ENCODE measurements at regions not wholly inside any gene's neighbourhood (a gene's known extent, or its start where the extent isn't known, plus 50 kb on each side); places are given as distances from the start of the nearest gene placed in this dataset.

GRCh38 chr6:66238851-66239250, 531.8 kb upstream of the EYS start:
- H2AFZ ChIP-seq (ENCODE audit: low read depth, low read length) = no peak overlapping the region
- H3K27me3 ChIP-seq (ENCODE audit: low read depth, low read length) = no peaks in the 10 kb centered on the region
- no peaks in the 10 kb centered on the region for H4K20me1 ChIP-seq (ENCODE audit: insufficient read depth, low read length)
- no peaks in the 10 kb centered on the region for H3K79me2 ChIP-seq (ENCODE audit: low read length)
- H3K4me1 ChIP-seq (ENCODE audit: low read length) = no peaks in the 10 kb centered on the region
- no peak overlapping the region for H3K9ac ChIP-seq (ENCODE audit: low read length)
- no peak overlapping the region for H3K27ac ChIP-seq (ENCODE audit: low read length)
- TF ChIP-seq EZH2phosphoT487 (IDR thresholded peaks at IDR 0.05; ENCODE audit: low read depth) (no peak), CTCF (IDR thresholded peaks at IDR 0.05; ENCODE audit: low read depth, low read length) (no peak)
- H3K4me2 ChIP-seq (ENCODE audit: low read length) = no peak overlapping the region
- H3K9me3 ChIP-seq (ENCODE audit: insufficient read depth, low read length) = no peaks in the 10 kb centered on the region
- H3K36me3 ChIP-seq (replicated peaks; ENCODE audit: low read depth, low read length) = no peaks in the 10 kb centered on the region
- no peak overlapping the region for H3K4me3 ChIP-seq (ENCODE audit: low read length)

- no peak overlapping the region for H3K27ac ChIP-seq (ENCODE audit: low read length)
- no peak overlapping the region for H3K4me2 ChIP-seq (ENCODE audit: low read length)
- no peaks in the 10 kb centered on the region for H3K36me3 ChIP-seq (replicated peaks; ENCODE audit: low read depth, low read length)
- H3K27me3 ChIP-seq (ENCODE audit: low read depth, low read length) = no peaks in the 10 kb centered on the region
- no peak overlapping the region for H3K4me3 ChIP-seq (ENCODE audit: low read length)
- no peaks in the 10 kb centered on the region for H4K20me1 ChIP-seq (ENCODE audit: insufficient read depth, low read length)
- no peaks in the 10 kb centered on the region for H3K79me2 ChIP-seq (ENCODE audit: low read length)
- H3K9me3 ChIP-seq (ENCODE audit: insufficient read depth, low read length) = no peaks in the 10 kb centered on the region
- H3K4me1 ChIP-seq (ENCODE audit: low read length) = no peaks in the 10 kb centered on the region
- H2AFZ ChIP-seq (ENCODE audit: low read depth, low read length) = no peak overlapping the region
- no peak for TF ChIP-seq CTCF (IDR thresholded peaks at IDR 0.05; ENCODE audit: low read depth, low read length)
- no peak for TF ChIP-seq EZH2phosphoT487 (IDR thresholded peaks at IDR 0.05; ENCODE audit: low read depth)
- no peak overlapping the region for H3K9ac ChIP-seq (ENCODE audit: low read length)
These were observed 525.9 kb upstream of the EYS start for GRCh38 chr6:66232890-66233289.

- H3K79me2 ChIP-seq (ENCODE audit: low read length) = no peaks in the 10 kb centered on the region
- no peaks in the 10 kb centered on the region for H3K4me1 ChIP-seq (ENCODE audit: low read length)
- no peak overlapping the region for H3K4me3 ChIP-seq (ENCODE audit: low read length)
- no peak overlapping the region for H3K27ac ChIP-seq (ENCODE audit: low read length)
- H3K36me3 ChIP-seq (replicated peaks; ENCODE audit: low read depth, low read length) = no peaks in the 10 kb centered on the region
- TF ChIP-seq EZH2phosphoT487 (IDR thresholded peaks at IDR 0.05; ENCODE audit: low read depth) (no peak), CTCF (IDR thresholded peaks at IDR 0.05; ENCODE audit: low read depth, low read length) (no peak)
- H2AFZ ChIP-seq (ENCODE audit: low read depth, low read length) = no peak overlapping the region
- H3K4me2 ChIP-seq (ENCODE audit: low read length) = no peak overlapping the region
- no peak overlapping the region for H3K9ac ChIP-seq (ENCODE audit: low read length)
- H4K20me1 ChIP-seq (ENCODE audit: insufficient read depth, low read length) = no peaks in the 10 kb centered on the region
- no peaks in the 10 kb centered on the region for H3K27me3 ChIP-seq (ENCODE audit: low read depth, low read length)
- H3K9me3 ChIP-seq (ENCODE audit: insufficient read depth, low read length) = no peaks in the 10 kb centered on the region
These were observed 523.6 kb upstream of the EYS start for GRCh38 chr6:66230591-66230990.

GRCh38 chr6:66226109-66226508, 519.1 kb upstream of the EYS start:
- H2AFZ ChIP-seq (ENCODE audit: low read depth, low read length) = no peak overlapping the region
- H3K27ac ChIP-seq (ENCODE audit: low read length) = no peak overlapping the region
- no peak overlapping the region for H3K4me3 ChIP-seq (ENCODE audit: low read length)
- no peaks in the 10 kb centered on the region for H4K20me1 ChIP-seq (ENCODE audit: insufficient read depth, low read length)
- H3K4me2 ChIP-seq (ENCODE audit: low read length) = no peak overlapping the region
- H3K9me3 ChIP-seq (ENCODE audit: insufficient read depth, low read length) = no peaks in the 10 kb centered on the region
- H3K9ac ChIP-seq (ENCODE audit: low read length) = no peak overlapping the region
- H3K27me3 ChIP-seq (ENCODE audit: low read depth, low read length) = no peaks in the 10 kb centered on the region
- H3K79me2 ChIP-seq (ENCODE audit: low read length) = no peaks in the 10 kb centered on the region
- H3K36me3 ChIP-seq (replicated peaks; ENCODE audit: low read depth, low read length) = no peaks in the 10 kb centered on the region
- no peaks in the 10 kb centered on the region for H3K4me1 ChIP-seq (ENCODE audit: low read length)
- TF ChIP-seq CTCF (IDR thresholded peaks at IDR 0.05; ENCODE audit: low read depth, low read length) (no peak), EZH2phosphoT487 (IDR thresholded peaks at IDR 0.05; ENCODE audit: low read depth) (no peak)
